ENCODE measurements at regions not wholly inside any gene's neighbourhood (a gene's known extent, or its start where the extent isn't known, plus 50 kb on each side); places are given as distances from the start of the nearest gene placed in this dataset.

DNA sequence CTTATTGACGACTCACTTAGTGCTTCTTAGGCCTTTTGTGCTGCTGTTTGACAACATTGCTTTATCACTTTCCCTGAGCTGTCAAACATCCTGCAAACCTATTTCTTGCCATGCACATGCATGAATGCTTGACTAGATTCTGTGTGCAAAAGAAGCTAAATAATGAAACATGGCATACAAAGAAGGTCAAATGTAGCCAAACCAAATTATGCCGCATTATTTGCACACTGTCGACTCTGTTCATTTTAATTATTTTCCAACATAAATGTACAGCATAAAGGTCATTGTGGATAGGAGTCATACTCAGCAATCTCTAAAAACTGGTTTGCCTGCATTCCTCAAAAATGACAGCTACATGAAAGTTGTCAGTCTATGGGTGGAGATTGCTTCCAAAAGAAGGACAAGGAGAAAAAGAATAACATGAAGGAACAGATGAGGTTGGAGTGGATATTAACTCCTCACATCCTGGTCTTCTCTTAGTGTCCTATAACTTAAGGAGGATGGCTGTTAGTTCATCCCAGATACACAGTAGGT is 123.1 kb upstream of the STXBP5 start:
- no peak overlapping the region for H3K4me3 ChIP-seq
- no peaks in the 10 kb centered on the region for H3K9me3 ChIP-seq
- no peaks in the 10 kb centered on the region for H3K27me3 ChIP-seq
- no peaks in the 10 kb centered on the region for H3K36me3 ChIP-seq
- TF ChIP-seq, protein P1, sequence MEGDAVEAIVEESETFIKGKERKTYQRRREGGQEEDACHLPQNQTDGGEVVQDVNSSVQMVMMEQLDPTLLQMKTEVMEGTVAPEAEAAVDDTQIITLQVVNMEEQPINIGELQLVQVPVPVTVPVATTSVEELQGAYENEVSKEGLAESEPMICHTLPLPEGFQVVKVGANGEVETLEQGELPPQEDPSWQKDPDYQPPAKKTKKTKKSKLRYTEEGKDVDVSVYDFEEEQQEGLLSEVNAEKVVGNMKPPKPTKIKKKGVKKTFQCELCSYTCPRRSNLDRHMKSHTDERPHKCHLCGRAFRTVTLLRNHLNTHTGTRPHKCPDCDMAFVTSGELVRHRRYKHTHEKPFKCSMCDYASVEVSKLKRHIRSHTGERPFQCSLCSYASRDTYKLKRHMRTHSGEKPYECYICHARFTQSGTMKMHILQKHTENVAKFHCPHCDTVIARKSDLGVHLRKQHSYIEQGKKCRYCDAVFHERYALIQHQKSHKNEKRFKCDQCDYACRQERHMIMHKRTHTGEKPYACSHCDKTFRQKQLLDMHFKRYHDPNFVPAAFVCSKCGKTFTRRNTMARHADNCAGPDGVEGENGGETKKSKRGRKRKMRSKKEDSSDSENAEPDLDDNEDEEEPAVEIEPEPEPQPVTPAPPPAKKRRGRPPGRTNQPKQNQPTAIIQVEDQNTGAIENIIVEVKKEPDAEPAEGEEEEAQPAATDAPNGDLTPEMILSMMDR (IDR thresholded peaks at IDR 0.05) = no peak
- no peak for TF ChIP-seq POLR2A (IDR thresholded peaks at IDR 0.05)
- WGBS, 2 donors = 30 to 52% methylated on average over 3 of the region's 3 CpGs
- H3K27ac ChIP-seq = peak overlapping the region in 2 of 4 donors; percentile 6 to 26
- DNase-seq = no peak
- peaks cover 0 to 36% (median 0%) of the 10 kb centered on the region in 3 donors for H3K4me1 ChIP-seq
- intact Hi-C loops (cut with DNase I) = no loop called here

DNA sequence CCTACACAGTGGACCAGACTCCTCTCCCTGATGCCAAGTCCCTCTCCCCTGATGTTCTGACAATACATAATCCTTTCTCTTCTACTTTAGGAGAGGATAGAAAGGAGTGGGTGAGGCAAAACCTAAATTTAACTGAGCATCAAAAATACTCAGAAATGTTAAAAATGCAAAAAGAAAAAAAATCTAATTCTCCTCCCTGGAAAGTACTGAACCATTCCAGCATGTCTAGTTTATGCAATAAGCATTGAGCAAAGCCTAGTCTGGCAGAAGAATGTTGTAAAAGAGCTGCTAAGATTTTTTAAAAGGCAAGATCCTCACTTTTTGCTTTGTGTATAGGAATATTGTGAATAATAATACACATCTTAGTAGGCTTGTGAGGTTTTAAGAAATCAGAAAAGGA is 116.6 kb upstream of the STXBP5 start:
- intact Hi-C loops (cut with DNase I) = no loop called here
- Histone ChIP-seq H3K27me3 (no peaks in the 10 kb centered on the region), H3K36me3 (no peaks in the 10 kb centered on the region), H3K9me3 (peaks cover 0 to 10% (median 6%) of the 10 kb centered on the region in 3 donors), H3K4me3 (no peak overlapping the region), H3K27ac (no peak overlapping the region), H3K4me1 (peaks cover 0 to 1% (median 0%) of the 10 kb centered on the region in 3 donors)
- TF ChIP-seq POLR2A (IDR thresholded peaks at IDR 0.05) = no peak
- TF ChIP-seq, protein P1 (IDR thresholded peaks at IDR 0.05) = no peak
- DNase-seq = no peak

DNA sequence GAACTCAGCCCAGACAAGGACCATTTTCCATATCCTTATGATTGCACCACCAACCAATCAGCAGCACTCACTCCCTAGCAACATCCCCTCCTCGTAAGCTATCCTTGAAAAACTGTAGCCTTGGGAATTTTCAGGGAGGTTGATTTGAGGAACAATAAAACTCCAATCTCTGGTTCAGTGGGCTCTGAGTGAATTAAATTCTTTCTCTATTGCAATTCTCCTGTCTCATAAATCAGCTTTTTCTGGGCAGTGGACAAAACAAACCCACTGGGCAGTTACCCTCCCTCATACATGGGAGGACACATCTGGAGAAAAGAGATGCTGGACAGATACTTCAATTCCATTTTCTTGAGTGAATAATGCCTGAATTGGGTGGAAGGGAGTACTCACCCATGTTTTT is 115.4 kb upstream of the STXBP5 start:
- DNase-seq = no peak
- H3K36me3 ChIP-seq = no peaks in the 10 kb centered on the region
- H3K9me3 ChIP-seq = peaks cover 0 to 10% (median 6%) of the 10 kb centered on the region in 3 donors
- H3K27ac ChIP-seq = no peak overlapping the region
- no peaks in the 10 kb centered on the region for H3K4me1 ChIP-seq
- intact Hi-C loops (cut with DNase I) = no loop called here
- WGBS, 2 donors = 67 to 90% methylated on average over 1 of the region's 1 CpG
- TF ChIP-seq POLR2A (IDR thresholded peaks at IDR 0.05) = no peak
- TF ChIP-seq, protein P1 (IDR thresholded peaks at IDR 0.05) = no peak
- H3K27me3 ChIP-seq = no peaks in the 10 kb centered on the region
- no peak overlapping the region for H3K4me3 ChIP-seq

DNA sequence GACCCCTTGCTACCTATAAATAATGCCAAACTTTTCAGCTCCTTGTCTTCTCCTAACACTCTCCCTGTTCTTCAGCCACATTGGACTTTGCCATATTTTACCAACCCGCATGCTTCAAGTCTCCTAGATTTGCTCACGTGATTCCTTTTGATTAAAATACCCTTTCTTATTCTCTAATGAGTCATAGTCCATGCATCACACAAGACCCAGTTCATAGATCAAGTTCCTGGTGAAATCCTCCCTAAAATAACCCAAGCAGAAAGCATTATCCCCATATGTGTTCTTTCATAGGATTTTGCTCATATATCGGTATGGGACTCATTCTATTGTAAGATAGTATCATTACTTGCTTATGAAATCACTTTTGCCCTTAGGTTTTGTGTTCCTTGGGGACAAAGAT is 108.9 kb upstream of the STXBP5 start:
- TF ChIP-seq, protein P1 (IDR thresholded peaks at IDR 0.05) = no peak
- TF ChIP-seq POLR2A (IDR thresholded peaks at IDR 0.05) = no peak
- Histone ChIP-seq H3K27me3 (no peaks in the 10 kb centered on the region), H3K36me3 (no peaks in the 10 kb centered on the region), H3K4me1 (no peaks in the 10 kb centered on the region), H3K27ac (no peak overlapping the region), H3K4me3 (no peak overlapping the region), H3K9me3 (no peaks in the 10 kb centered on the region)
- intact Hi-C loops (cut with DNase I) = no loop called here
- 87 to 88% methylated on average over 3 of the region's 3 CpGs for WGBS, 2 donors
- no peak for DNase-seq

DNA sequence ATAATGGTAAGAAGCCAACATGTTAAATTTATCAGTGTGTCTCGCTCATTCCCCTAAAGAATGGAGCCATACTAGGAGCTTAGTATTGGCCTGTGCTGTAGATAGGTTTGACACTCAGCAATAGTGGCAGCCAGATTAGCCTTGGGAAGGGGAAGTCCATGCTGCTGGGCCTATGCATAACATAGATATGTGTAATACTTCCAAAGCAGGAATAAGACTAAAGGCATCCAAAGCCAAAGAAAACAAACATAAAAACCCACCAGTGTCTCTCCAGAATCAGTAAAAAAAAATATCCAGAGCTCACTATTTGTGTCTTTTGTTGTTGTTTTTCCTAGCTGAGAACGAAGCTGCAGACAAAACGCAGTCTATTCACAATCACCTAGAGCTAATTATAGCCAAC is 104.2 kb upstream of the STXBP5 start:
- Histone ChIP-seq H3K4me3 (no peak overlapping the region), H3K27me3 (no peaks in the 10 kb centered on the region), H3K27ac (no peak overlapping the region), H3K36me3 (no peaks in the 10 kb centered on the region), H3K9me3 (no peaks in the 10 kb centered on the region), H3K4me1 (no peaks in the 10 kb centered on the region)
- DNase-seq = no peak
- intact Hi-C loops (cut with DNase I) = no loop called here
- TF ChIP-seq POLR2A (IDR thresholded peaks at IDR 0.05) = no peak
- TF ChIP-seq, protein P1 (IDR thresholded peaks at IDR 0.05) = no peak
- 73 to 75% methylated on average over 3 of the region's 3 CpGs for WGBS, 2 donors

All from esophagus squamous epithelium (tissue), 5 donors.